ENCODE measurements at regions not wholly inside any gene's neighbourhood (a gene's known extent, or its start where the extent isn't known, plus 50 kb on each side); places are given as distances from the start of the nearest gene placed in this dataset.

DNA sequence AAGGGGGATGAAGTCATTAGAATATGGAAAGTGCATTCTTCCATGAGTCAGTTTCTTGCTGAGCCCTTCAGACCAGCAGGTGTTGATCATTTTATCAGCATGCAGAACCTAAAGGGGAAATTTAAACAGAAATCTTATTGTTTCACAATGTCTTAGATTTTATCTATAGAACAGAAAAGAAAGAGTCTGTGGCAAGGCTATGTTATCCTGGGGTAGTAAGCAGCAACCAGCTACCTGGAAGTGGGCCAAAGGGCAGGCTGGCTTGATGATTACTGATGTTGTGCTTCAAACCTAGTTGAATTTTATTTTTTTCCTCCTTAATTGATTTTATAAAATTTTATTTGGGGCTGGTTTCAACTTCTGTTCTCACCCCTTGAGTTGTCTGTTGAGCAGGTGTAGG lies 101.5 kb downstream of the LRRC70 start:
- TF ChIP-seq CTCF (IDR thresholded peaks at IDR 0.05) (no peak), E2F4 (CRISPR knock-in tag; IDR thresholded peaks at IDR 0.05; ENCODE audit: borderline replicate concordance, low read depth) (no peak), ETV6 (CRISPR knock-in tag; IDR thresholded peaks at IDR 0.05) (no peak), USF2 (CRISPR knock-in tag; IDR thresholded peaks at IDR 0.05) (no peak), ZNF671 (CRISPR knock-in tag; IDR thresholded peaks at IDR 0.05) (no peak), SP1 (CRISPR knock-in tag; conservative IDR thresholded peaks at IDR 0.05) (no peak)
- TF ChIP-seq, protein P1, sequence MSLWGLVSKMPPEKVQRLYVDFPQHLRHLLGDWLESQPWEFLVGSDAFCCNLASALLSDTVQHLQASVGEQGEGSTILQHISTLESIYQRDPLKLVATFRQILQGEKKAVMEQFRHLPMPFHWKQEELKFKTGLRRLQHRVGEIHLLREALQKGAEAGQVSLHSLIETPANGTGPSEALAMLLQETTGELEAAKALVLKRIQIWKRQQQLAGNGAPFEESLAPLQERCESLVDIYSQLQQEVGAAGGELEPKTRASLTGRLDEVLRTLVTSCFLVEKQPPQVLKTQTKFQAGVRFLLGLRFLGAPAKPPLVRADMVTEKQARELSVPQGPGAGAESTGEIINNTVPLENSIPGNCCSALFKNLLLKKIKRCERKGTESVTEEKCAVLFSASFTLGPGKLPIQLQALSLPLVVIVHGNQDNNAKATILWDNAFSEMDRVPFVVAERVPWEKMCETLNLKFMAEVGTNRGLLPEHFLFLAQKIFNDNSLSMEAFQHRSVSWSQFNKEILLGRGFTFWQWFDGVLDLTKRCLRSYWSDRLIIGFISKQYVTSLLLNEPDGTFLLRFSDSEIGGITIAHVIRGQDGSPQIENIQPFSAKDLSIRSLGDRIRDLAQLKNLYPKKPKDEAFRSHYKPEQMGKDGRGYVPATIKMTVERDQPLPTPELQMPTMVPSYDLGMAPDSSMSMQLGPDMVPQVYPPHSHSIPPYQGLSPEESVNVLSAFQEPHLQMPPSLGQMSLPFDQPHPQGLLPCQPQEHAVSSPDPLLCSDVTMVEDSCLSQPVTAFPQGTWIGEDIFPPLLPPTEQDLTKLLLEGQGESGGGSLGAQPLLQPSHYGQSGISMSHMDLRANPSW (CRISPR knock-in tag; conservative IDR thresholded peaks at IDR 0.05; ENCODE audit: low read depth) = no peak
